ENCODE measurements at regions not wholly inside any gene's neighbourhood (a gene's known extent, or its start where the extent isn't known, plus 50 kb on each side); places are given as distances from the start of the nearest gene placed in this dataset.

DNA sequence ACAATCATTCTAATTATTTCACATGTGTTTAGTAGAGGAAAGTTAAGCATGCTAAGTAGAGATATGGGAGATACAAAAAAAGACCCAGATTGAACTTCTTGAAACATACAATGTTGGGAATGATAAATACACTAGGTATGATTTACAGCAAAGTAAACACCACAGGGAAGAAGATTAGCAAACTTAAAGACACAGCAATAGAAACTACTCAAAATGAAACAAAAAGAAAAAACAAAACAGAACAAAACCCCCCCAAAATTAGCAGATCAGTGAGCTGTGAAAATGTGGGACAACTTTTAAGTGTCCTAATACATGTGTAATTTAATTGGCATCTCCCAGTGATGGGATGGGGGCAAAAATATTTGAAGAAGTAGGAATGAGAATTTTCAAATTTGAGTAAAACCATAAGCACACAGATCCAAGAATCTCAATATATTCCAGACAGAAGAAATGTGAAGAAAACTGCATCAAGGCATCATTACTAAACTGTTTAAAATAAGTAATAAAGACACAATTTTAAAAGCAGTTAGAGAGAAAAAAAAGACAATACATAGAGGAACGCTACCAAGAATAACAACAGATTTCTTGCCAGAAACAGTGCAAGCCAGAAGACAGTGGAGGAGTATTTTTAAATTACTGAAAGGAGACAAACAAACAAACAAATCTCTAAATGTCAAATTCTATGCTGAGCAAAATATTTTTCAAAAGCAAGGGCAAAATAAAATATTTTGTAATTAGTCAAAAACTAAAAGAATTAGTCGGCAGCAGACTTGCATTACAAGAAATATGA, 473.7 kb downstream of the QKI start:
- H3K4me3 ChIP-seq: no peak overlapping the region

DNA sequence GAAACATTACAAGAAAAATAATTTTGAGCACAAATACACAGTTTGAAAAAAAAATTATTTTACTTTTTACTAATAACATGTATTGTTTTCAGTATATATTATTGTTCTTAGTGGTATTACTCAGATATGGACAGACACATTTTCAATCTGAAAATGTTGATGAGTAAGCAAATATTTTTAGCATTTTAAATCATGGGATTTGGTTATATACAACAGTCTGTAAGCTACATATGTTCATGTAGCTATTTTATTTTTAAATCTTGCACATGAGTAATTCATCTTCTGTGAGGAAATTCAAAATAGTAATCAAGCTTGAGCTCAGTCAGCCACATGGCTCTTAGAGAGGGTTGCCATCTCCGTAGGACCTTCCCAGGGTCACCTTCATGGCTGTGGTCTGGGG, 471.9 kb downstream of the QKI start:
- no peak for TF ChIP-seq Cebpa-rat (IDR thresholded peaks at IDR 0.05)
- Histone ChIP-seq H3K4me3 (no peak overlapping the region), H3K9ac (no peak overlapping the region), H3K4me1 (peaks cover 0 to 53% (median 5%) of the 10 kb centered on the region in 10 experiments; a peak in 10 of 20 replicates), H3K27ac (no peak overlapping the region), H3K36me3 (no peaks in the 10 kb centered on the region), H3K9me3 (replicated peaks in 1 of 11) (no peaks in the 10 kb centered on the region), H3K4me2 (no peak overlapping the region), H4K20me1 (no peaks in the 10 kb centered on the region), H3K27me3 (no peaks in the 10 kb centered on the region)

More for the DNA sequence above, 473.7 kb downstream of the QKI start:
- H3K27me3 ChIP-seq: no peaks in the 10 kb centered on the region
- TF ChIP-seq Cebpa-rat (IDR thresholded peaks at IDR 0.05): no peak
- H4K20me1 ChIP-seq: no peaks in the 10 kb centered on the region
- H3K4me2 ChIP-seq: peak overlapping the region in 2 of 11 experiments; percentile 37 to 49; a peak in 4 of 22 replicates
- H3K9me3 ChIP-seq (replicated peaks in 1 of 11): no peaks in the 10 kb centered on the region
- no peaks in the 10 kb centered on the region for H3K36me3 ChIP-seq
- no peak overlapping the region for H3K27ac ChIP-seq
- no peak overlapping the region for H3K9ac ChIP-seq
- peaks cover 0 to 45% (median 5%) of the 10 kb centered on the region in 10 experiments; a peak in 10 of 20 replicates for H3K4me1 ChIP-seq

- Histone ChIP-seq H3K4me3 (no peak overlapping the region), H3K27ac (peak overlapping the region in 4 of 11 experiments; percentile 22 to 61 (median 38); a peak in 6 of 22 replicates), H3K4me1 (peaks cover 0 to 53% (median 5%) of the 10 kb centered on the region in 10 experiments; a peak in 10 of 20 replicates), H3K4me2 (peak overlapping the region in 3 of 11 experiments; percentile 8 to 75 (median 58); a peak in 5 of 22 replicates), H3K9ac (no peak overlapping the region), H3K9me3 (replicated peaks in 1 of 11) (no peaks in the 10 kb centered on the region), H3K36me3 (no peaks in the 10 kb centered on the region), H4K20me1 (no peaks in the 10 kb centered on the region), H3K27me3 (no peaks in the 10 kb centered on the region)
- no peak; a peak in 1 of 22 replicates for TF ChIP-seq Cebpa-rat (IDR thresholded peaks at IDR 0.05)
These were observed 469.5 kb downstream of the QKI start for GRCh38 chr6:163883984-163884383.

DNA sequence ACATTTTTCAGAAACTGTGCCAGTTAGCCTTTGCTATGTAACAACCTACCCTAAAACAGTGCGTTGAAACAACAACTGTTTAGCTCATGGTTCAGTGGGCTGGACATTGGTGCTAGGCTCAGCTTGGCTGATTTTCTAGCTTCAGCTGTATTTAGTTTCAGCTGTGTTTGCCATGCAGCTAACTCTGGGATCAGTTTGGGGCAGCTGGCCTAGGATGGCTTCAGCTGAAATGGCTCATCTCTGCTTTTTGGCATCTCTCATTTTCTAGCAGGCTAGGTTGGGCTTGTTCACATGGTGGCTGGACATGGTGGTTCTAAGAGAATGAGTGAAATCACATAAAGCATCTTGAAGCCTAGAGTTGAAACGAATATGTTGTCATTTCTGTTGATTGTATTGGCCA, 464.2 kb downstream of the QKI start:
- Histone ChIP-seq H3K4me3 (no peak overlapping the region), H3K27ac (no peak overlapping the region), H4K20me1 (no peaks in the 10 kb centered on the region), H3K4me1 (peaks cover 0 to 13% (median 0%) of the 10 kb centered on the region in 10 experiments; a peak in 5 of 20 replicates), H3K9me3 (replicated peaks in 1 of 11) (peaks cover 0 to 4% (median 0%) of the 10 kb centered on the region in 11 experiments; a peak in 1 of 22 replicates), H3K36me3 (no peaks in the 10 kb centered on the region), H3K27me3 (no peaks in the 10 kb centered on the region), H3K4me2 (no peak overlapping the region), H3K9ac (no peak overlapping the region)
- TF ChIP-seq Cebpa-rat (IDR thresholded peaks at IDR 0.05): no peak

GRCh38 chr6:163877877-163878639, 463.5 kb downstream of the QKI start:
- Histone ChIP-seq H3K4me1 (peaks cover 0 to 7% (median 0%) of the 10 kb centered on the region in 10 experiments; a peak in 4 of 20 replicates), H3K4me3 (no peak overlapping the region)
- no peak for TF ChIP-seq Cebpa-rat (IDR thresholded peaks at IDR 0.05)

DNA sequence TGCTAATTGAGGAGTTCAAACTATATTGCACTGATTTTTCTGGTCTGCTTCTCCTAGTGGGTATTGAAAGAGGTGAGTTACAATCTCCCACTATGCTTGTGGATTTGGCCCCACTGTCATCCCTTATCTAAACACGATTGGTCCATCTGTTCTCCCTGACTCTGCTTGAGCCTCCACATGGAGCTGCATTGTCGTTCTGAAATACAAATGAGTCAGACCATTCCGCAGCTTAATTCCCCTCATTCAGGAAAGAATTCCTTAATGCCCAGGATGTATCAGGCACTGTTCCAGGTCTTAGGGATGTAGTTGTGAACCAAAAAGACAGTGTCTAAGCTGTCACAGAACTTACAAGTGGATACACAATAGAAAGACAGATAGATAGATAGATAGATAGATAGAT, 461.9 kb downstream of the QKI start:
- no peak for TF ChIP-seq Cebpa-rat (IDR thresholded peaks at IDR 0.05)
- H3K4me1 ChIP-seq: no peaks in the 10 kb centered on the region
- no peaks in the 10 kb centered on the region for H4K20me1 ChIP-seq
- H3K36me3 ChIP-seq: no peaks in the 10 kb centered on the region
- no peak overlapping the region for H3K4me2 ChIP-seq
- peaks cover 0 to 4% (median 0%) of the 10 kb centered on the region in 11 experiments; a peak in 1 of 22 replicates for H3K9me3 ChIP-seq (replicated peaks in 1 of 11)
- H3K4me3 ChIP-seq: no peak overlapping the region
- H3K9ac ChIP-seq: no peak overlapping the region
- H3K27me3 ChIP-seq: no peaks in the 10 kb centered on the region
- no peak overlapping the region for H3K27ac ChIP-seq

More at GRCh38 chr6:163877877-163878639, 463.5 kb downstream of the QKI start:
- Histone ChIP-seq H4K20me1 (no peaks in the 10 kb centered on the region), H3K27me3 (no peaks in the 10 kb centered on the region), H3K36me3 (no peaks in the 10 kb centered on the region), H3K9me3 (replicated peaks in 1 of 11) (peaks cover 0 to 4% (median 0%) of the 10 kb centered on the region in 11 experiments; a peak in 1 of 22 replicates), H3K9ac (no peak overlapping the region), H3K4me2 (no peak overlapping the region), H3K27ac (no peak overlapping the region)

DNA sequence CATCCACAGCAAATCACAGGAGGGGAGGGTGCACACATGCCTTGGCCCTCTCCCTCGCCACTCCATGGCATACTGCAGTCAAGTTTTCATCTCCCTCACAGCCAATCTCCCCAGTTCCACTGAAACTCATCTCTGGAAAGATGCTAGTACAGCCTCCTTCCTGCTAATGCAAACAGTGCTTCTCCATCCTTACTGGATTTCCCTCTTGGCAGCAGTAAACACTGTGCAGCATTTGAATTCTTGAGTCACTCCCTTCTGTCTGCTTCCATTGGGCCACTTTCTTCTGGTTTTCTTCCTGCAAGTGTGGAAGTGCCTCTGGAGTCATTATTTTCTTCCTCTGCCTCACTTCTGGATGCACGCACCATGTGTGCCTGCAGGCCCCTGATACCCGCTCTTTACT, 460.3 kb downstream of the QKI start:
- H3K9me3 ChIP-seq (replicated peaks in 1 of 11): peaks cover 0 to 4% (median 0%) of the 10 kb centered on the region in 11 experiments; a peak in 1 of 22 replicates
- no peak for TF ChIP-seq Cebpa-rat (IDR thresholded peaks at IDR 0.05)
- no peaks in the 10 kb centered on the region for H3K36me3 ChIP-seq
- no peaks in the 10 kb centered on the region for H3K4me1 ChIP-seq
- H4K20me1 ChIP-seq: no peaks in the 10 kb centered on the region
- H3K4me3 ChIP-seq: no peak overlapping the region
- no peak overlapping the region for H3K4me2 ChIP-seq
- no peak overlapping the region for H3K27ac ChIP-seq
- no peaks in the 10 kb centered on the region for H3K27me3 ChIP-seq
- no peak overlapping the region for H3K9ac ChIP-seq

GRCh38 chr6:163872335-163872734, 457.8 kb downstream of the QKI start:
- Histone ChIP-seq H3K9ac (no peak overlapping the region), H3K4me2 (no peak overlapping the region), H3K9me3 (replicated peaks in 1 of 11) (no peaks in the 10 kb centered on the region), H3K4me1 (no peaks in the 10 kb centered on the region; a peak in 2 of 20 replicates), H3K4me3 (no peak overlapping the region), H3K27me3 (no peaks in the 10 kb centered on the region), H3K36me3 (no peaks in the 10 kb centered on the region), H4K20me1 (no peaks in the 10 kb centered on the region), H3K27ac (no peak overlapping the region)
- TF ChIP-seq Cebpa-rat (IDR thresholded peaks at IDR 0.05): no peak

- TF ChIP-seq Cebpa-rat (IDR thresholded peaks at IDR 0.05): no peak
- no peak overlapping the region for H3K4me2 ChIP-seq
- no peak overlapping the region for H3K27ac ChIP-seq
- H4K20me1 ChIP-seq: no peaks in the 10 kb centered on the region
- no peaks in the 10 kb centered on the region; a peak in 2 of 20 replicates for H3K4me1 ChIP-seq
- H3K27me3 ChIP-seq: no peaks in the 10 kb centered on the region
- H3K9ac ChIP-seq: no peak overlapping the region
- H3K4me3 ChIP-seq: no peak overlapping the region
- H3K9me3 ChIP-seq (replicated peaks in 1 of 11): no peaks in the 10 kb centered on the region
- no peaks in the 10 kb centered on the region for H3K36me3 ChIP-seq
These were observed 457.1 kb downstream of the QKI start for GRCh38 chr6:163871616-163872015.

Data from BLaER1 treated with 17β-estradiol and CSF1 and Interleukin-3, amounts not matched to agents 10 nM and 100 nM (cell line).